OCI-LY7 (cell line): ENCODE measurements at regions not wholly inside any gene's neighbourhood (a gene's known extent, or its start where the extent isn't known, plus 50 kb on each side); places are given as distances from the start of the nearest gene placed in this dataset.

ENCODE experiments used
- EZH2phosphoT487 ChIP-seq: fragments of 200-600 bp; sonication (generic); IDR thresholded peaks from 2 replicates; pipeline ENCODE4 v1.6.1; 2018; ENCODE audit warnings: low read depth, borderline replicate concordance, mild to moderate bottlenecking, mixed run types, antibody characterized with exemption, low read length, moderate library complexity, mixed read lengths
- TF ChIP-seq, protein P1 (sequence below): fragments of 200-600 bp; sonication (generic); conservative IDR thresholded peaks from 2 replicates; pipeline ENCODE4 v1.5.1; 2014; ENCODE audit warnings: mild to moderate bottlenecking, antibody characterized with exemption, low read length, moderate library complexity, mixed read lengths

DNA sequence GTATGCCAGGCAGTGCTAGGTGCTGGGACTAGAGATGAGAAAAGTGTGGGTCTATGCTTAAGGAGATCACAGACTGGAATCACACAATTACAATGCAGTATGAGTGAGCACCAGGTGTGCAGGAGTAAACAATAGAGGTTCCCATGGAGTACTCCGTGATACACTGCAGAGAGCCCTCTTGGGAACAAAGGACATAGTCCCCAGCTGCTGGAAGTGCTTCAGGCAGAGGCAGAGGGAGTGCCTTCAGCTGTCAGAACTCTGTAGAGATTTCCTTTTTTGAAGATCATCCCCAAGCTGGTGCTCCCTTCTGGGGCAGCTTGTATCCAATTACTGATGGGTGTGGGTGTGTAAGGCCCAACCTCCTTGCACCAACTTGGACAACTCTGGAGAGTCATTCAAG, 143.5 kb upstream of the PLET1 start:
- TF ChIP-seq, protein P1, sequence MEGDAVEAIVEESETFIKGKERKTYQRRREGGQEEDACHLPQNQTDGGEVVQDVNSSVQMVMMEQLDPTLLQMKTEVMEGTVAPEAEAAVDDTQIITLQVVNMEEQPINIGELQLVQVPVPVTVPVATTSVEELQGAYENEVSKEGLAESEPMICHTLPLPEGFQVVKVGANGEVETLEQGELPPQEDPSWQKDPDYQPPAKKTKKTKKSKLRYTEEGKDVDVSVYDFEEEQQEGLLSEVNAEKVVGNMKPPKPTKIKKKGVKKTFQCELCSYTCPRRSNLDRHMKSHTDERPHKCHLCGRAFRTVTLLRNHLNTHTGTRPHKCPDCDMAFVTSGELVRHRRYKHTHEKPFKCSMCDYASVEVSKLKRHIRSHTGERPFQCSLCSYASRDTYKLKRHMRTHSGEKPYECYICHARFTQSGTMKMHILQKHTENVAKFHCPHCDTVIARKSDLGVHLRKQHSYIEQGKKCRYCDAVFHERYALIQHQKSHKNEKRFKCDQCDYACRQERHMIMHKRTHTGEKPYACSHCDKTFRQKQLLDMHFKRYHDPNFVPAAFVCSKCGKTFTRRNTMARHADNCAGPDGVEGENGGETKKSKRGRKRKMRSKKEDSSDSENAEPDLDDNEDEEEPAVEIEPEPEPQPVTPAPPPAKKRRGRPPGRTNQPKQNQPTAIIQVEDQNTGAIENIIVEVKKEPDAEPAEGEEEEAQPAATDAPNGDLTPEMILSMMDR: no peak
- no peak for TF ChIP-seq EZH2phosphoT487
